NCI-H146 (cell line): ENCODE measurements at regions not wholly inside any gene's neighbourhood (a gene's known extent, or its start where the extent isn't known, plus 50 kb on each side); places are given as distances from the start of the nearest gene placed in this dataset.

Experiments used
- DNase-seq: peaks from one replicate; lab custom pipeline; 2025; lab: John Stamatoyannopoulos, UW

DNA sequence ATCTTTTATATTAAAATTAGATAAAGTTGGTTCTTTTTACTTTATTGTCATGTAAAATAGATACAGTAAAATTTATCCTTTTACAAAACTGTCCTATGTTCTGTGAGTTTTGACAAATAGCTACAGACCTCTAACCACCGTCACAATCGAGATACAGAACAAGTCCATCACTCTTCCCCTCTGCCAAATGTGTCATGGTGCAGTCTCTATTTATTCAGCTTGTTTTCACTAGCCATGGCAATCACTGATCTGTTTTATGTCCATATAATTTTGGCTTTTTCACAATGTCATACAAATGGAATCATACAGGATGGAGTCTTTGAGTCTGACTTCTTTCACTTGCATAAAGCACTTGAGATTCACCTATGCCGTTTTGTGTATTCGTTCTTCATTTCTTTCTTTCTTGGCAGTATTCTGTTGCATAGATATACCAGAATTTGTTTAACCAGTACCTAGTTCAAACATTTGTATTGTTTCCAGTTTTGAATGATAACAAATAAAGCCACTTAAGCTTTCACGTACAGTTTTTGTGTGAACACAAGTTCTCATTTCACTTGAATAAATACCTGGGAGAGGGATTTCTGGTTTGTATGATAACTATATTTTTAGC lies 273.2 kb upstream of the MPDZ start:
- no peak for DNase-seq

GRCh38 chr9:13550519-13550918 lies 271.0 kb upstream of the MPDZ start:
- DNase-seq, result no peak

DNA sequence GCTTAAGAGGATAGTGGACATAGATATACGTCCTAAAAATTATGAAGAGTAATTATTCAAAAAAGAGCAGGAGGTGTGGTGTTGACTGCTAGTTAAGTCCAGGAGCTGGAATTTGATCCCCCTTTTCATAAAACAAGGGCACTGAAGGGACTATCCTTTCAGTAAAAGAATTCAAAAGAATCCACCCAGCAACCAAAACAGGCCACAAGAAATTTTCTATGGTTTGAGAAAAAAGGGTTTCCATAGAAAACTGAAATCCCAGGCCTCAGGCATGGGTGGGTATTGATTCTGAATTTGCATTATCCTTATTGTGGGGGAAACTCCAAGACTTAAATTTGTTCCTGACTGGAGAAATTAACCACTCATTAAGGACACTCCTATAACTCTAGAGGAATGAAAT lies 269.0 kb upstream of the MPDZ start:
- DNase-seq, result no peak

DNA sequence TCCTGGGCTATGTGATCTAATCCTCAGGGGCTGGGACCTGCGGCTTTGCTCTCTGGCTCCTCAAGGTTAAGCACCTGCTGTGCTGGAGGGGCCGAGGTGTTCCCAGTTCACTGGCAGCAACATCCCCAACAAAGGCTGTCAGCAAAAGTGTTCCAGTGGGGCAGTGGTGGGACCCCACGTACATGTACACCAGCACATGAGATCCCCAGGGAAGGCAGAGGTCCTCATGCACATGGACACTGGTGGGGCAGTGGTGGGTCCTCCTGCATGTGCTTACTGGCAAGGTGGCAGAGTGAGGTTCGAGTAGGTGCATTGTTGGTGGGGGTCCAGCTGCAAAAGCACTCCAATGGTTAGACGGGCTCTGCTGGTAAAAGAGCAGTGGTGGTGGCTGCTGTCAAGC lies 255.6 kb upstream of the MPDZ start:
- DNase-seq, result no peak

- DNase-seq, result no peak
Measured at GRCh38 chr9:13534006-13534405, 254.5 kb upstream of the MPDZ start.

DNA sequence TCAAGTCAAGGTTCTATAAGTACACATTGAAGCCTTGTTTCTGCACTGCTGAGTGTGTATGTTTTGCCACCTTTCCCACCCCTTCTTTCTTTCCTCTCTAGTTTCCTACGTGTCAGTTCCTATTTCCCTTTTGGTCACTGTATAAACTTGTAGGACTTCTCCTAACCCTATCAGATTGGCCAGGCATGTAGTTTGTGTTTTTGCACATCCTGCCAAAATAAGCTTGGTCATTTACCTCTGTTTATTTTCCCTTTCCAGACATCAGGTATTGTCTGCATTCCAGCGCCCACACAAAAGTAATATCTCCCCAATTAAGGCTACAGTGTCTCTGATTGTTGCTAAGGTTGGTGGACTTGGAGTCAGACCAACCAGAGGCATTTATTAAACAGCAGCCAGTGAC lies 252.9 kb upstream of the MPDZ start:
- DNase-seq, result no peak

GRCh38 chr9:13529321-13530104 lies 250.0 kb upstream of the MPDZ start:
- DNase-seq, result peak; percentile 68

- no peak for DNase-seq
Measured at GRCh38 chr9:13524245-13524644, 244.8 kb upstream of the MPDZ start.

DNA sequence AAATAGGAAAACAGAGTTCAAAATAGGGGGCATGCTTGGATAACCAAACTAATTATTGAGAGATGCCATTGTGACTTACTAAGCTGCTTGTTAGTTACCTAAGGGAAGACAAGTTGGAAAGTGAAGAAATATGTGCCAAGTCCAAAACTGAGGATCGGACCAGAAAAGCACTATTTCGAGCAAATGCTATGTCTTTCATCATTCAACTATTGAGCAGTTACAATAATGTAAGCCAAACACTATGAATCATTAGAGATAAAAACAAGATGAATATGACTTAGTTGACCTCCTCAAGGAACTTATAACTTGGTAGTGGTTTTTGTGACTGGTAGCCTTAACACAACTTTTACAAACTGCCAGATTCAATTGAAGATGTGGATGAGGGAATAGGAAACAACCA lies 240.6 kb upstream of the MPDZ start:
- no peak for DNase-seq

DNA sequence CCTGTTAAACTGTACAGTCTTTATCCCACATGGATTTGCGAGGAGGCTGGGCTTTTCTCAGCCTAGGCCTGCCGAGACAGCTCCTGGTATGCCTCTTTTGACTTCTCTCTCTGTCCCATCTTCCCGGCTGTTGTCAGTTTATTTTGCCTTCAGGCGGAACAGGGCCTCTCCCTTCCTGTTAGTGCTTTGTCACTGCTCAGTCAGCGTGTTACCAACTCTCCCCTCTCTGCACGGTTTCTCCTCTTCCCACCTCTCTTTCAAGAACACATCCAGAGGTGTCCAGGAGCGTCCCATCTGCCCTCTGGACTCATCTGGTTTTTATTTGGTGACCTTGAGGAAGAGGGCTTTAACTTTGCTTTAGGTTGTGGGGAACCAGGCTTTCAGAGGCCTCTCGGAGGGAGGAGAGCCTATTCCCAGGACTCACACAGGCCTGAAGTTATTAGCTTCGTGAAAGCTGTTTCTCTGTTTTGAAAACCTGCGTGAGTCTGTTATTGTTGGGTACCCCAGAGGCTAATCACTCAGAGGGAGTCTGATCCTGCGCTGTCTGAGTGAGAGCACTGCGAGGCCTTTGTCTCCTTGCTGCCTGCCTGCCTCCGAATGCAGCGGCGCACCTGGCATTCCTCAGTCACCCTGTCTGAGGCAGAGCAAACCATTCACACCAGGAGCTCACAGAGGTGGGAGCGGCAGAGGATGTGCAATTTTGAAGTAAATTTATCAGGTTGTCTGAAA lies 234.4 kb upstream of the MPDZ start:
- peak; percentile 94 for DNase-seq

DNA sequence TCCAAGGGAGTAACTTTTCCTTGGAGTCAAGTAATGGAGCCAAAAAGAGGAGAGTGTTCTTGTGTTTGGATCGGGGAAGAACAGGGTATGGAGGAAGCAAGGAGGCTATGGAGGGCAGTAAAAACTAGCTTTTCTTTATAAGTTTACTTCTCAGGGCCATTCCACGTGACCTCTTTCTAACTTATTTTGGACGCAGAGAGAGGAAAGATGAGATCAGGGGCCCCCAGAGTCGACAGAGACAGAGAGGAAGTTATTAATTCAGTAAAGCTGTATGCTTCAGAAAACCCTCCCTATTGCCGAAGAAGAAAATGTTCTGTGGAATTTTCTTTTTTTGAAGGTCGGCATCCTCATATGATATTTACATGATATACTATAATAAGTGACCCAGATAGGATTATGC lies 233.8 kb upstream of the MPDZ start:
- DNase-seq, result no peak

DNA sequence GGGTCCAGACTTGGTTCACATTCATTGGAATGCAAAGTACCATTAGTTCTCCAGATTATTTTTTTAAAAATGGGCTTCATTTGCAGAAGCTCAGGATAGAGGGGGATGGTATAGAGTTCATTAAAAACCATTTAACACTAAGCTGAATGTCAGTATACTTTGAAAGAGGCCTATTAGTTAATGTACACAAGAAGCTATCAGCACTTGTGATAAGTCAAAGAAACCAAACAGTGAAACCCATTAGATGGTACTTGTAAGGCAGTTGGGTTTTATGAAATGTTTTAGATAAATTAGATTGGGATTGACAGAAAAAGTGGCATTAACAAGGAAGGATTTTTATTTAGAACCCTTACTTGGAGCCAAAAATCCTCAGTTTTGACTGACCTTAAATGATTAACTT lies 229.2 kb upstream of the MPDZ start:
- DNase-seq, result peak; percentile 67

GRCh38 chr9:13508086-13508485 lies 228.6 kb upstream of the MPDZ start:
- no peak for DNase-seq

DNA sequence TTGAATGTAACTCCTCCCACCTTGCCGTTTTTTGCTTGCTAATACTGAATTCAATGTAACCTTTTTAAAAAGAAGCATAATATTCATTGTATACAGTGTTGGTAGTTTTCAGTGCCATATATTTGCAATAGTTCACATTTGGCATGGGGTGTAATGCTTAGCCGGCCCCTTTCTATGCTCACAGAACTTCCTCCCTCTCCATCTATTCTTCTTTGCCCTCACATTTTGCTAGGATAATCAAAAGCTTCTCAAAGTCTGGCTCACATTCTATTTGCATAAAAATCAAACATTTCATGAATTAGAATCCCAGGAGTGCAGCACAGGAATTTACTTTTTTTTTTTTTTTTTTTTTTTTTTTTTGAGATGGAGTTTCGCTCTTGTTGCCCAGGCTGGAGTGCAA lies 226.3 kb upstream of the MPDZ start:
- DNase-seq, result no peak

GRCh38 chr9:13503599-13503998 lies 224.1 kb upstream of the MPDZ start:
- no peak for DNase-seq

GRCh38 chr9:13502484-13502883 lies 223.0 kb upstream of the MPDZ start:
- no peak for DNase-seq

DNA sequence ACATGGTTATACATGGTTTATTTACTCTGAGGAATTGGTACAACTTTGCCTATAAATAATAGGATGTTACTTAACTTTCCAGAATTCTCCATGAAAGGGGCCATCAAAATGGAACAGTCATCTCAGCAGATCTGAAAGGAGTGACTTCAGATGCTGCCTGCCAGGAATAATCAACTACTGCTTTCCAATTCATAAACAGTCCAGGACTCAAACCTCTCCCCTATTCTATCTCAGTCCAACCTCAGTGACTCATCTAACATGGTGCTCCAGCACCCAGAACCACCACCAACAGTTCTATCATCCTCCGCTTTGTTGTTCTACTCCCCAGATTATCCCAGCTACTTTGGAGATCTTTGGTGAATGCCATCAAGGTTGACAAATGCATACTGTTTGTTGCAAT lies 221.5 kb upstream of the MPDZ start:
- DNase-seq, result no peak

- DNase-seq, result no peak
Measured at GRCh38 chr9:13500034-13500433, 220.5 kb upstream of the MPDZ start.

DNA sequence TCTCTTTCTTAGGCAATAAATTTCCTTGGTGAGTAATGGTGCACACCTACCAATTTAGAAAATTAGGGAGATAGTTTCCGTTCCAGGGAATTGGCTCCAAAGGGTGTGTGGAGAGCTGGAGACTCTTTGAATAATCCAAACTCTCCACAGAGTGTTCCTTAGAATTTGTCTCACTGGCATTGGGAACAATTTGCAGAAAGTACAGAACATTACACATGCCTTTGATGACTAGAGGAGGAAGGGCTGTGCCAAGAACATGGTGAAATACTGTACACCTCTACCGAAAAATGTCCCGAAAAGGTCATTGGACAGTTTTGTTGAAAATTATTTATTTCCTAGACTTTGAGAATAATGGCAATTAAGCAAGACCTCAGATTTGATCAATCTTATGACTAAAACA lies 214.2 kb upstream of the MPDZ start:
- DNase-seq, result no peak

DNA sequence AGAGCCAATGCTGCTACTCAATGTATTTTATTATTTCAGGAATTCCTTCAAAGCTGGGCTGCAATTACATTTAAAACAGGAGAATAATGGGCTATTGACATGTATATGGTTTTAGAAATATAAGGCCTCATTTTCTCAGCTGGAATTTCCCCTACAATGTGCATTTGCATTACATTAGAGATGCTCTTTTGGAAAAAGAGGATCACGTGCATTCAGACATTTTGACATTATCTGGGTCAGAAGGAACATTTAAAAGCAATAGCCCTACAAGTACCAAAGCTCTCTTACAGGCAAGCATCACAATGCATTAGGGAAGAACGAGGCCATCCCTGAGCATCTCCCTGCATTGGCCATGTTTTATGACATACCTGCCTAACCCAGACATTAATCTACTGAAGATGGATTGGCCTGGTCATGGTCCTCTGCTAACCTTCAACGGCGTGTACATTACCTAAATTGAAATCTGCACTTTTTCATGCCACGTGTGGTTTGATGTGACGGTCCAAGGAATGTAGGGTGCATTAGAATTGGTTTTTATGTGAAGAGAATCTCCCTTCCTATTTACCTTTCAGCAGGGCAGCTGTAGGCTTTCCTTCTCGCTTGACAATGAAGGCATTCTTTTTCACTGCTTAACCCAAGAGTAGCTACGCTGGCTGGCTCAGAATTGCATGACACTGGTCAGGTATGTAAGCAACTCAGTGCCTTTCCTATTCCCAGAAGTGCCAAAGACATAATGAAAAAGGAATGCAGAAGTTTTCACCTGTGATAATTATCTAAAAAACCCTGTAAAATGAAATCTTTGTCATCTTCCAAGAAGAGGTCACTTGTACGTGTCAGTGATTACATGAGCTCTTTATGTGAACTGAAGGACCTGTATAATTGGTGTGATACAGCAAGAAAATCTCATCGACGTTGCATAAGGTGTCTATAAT lies 212.3 kb upstream of the MPDZ start:
- DNase-seq, result no peak

DNA sequence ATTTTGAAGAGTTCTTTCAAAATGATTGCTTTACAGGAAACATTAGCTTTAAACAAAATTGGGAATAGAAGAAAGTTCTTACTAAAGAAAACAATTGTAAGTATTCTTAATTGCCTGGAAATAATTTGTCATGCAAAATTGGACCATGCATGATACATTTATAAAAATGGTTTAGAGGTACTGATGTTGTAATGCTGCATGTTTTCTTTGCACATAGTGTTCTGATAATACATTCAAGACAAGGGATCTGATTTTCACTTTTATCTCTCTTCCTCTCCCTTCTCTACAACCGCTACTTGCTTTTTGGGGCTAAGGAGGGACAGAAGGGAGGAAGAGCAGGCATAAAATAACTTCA lies 211.6 kb upstream of the MPDZ start:
- DNase-seq, result no peak

- DNase-seq, result no peak
Measured at GRCh38 chr9:13487936-13488335, 208.4 kb upstream of the MPDZ start.
